HEK293 (cell line): ENCODE measurements at regions not wholly inside any gene's neighbourhood (a gene's known extent, or its start where the extent isn't known, plus 50 kb on each side); places are given as distances from the start of the nearest gene placed in this dataset.

Source experiments
- CTCF ChIP-seq: fragments of 450-650 bp; formaldehyde crosslinking; IDR thresholded peaks from 2 replicates; pipeline ENCODE4 v1.5.1; 2016; ENCODE audit warnings: missing biosample characterization, missing genetic modification characterization
- ZNF248 ChIP-seq: fragments of 450-650 bp; formaldehyde crosslinking; IDR thresholded peaks from 2 replicates; pipeline ENCODE4 v1.5.1; 2017; ENCODE audit warnings: missing biosample characterization, missing genetic modification characterization
- ZNF747 ChIP-seq: fragments of 450-650 bp; formaldehyde crosslinking; IDR thresholded peaks from 2 replicates; pipeline ENCODE4 v1.5.1; 2016; ENCODE audit warnings: missing biosample characterization, missing genetic modification characterization

DNA sequence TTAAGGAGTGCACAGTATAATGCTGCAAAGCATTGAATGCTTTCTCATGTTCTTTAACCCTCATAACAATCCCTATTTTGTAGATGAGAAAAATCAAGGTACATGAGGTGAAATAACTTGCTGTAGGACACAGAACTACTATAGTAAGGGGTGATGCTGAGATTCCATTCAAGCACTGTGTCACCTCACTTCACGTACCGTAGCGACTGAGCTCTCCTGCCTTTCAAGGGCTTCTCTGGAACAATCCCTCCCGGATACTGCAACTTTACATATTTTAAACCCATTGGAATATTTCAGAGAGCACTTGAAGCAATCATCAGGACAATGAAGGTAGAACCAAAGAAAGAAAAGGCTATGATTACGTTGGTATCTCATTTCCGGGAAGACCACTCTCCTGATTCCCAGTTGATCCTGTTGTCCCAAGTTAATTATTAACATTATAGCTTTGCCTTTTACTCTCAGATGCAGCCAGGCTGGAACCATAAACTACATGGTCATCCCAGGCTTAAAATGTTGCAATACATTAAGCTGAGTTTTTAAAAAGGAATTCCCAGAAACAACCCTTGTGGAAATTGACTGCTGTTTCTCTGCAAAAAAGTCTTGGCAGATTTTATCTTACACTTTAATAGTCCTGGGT is 252.2 kb upstream of the IGF1R start:
- no peak for TF ChIP-seq ZNF747 (tag by site-specific recombination)
- TF ChIP-seq CTCF (tag by site-specific recombination) = no peak
- TF ChIP-seq ZNF248 (tag by site-specific recombination) = no peak
